ENCODE measurements at regions not wholly inside any gene's neighbourhood (a gene's known extent, or its start where the extent isn't known, plus 50 kb on each side); places are given as distances from the start of the nearest gene placed in this dataset.

- Histone ChIP-seq H3K9me3 (no peaks in the 10 kb centered on the region), H3K27ac (no peak overlapping the region), H3K4me1 (no peaks in the 10 kb centered on the region), H3K4me3 (no peak overlapping the region), H3K36me3 (no peaks in the 10 kb centered on the region), H3K27me3 (no peaks in the 10 kb centered on the region)
- intact Hi-C loops (cut with DNase I; ENCODE audit: low total_unique reads) (no loop called here), in situ Hi-C loops (cut with MboI; ENCODE audit: low sequenced_read_pairs in 4 of 4) (no loop called here)
- no peak for DNase-seq
- no peak for ATAC-seq
- TF ChIP-seq POLR2A (IDR thresholded peaks at IDR 0.05) = no peak
- TF ChIP-seq CTCF (IDR thresholded peaks at IDR 0.05 in 4 of 5, conservative IDR thresholded peaks at IDR 0.05 in 1 of 5) = no peak
These were observed 310.4 kb downstream of the MTX2 start for GRCh38 chr2:176579608-176580007.

- TF ChIP-seq POLR2A (IDR thresholded peaks at IDR 0.05) (no peak), CTCF (IDR thresholded peaks at IDR 0.05 in 4 of 5, conservative IDR thresholded peaks at IDR 0.05 in 1 of 5) (no peak)
- Histone ChIP-seq H3K27ac (no peak overlapping the region), H3K4me1 (no peaks in the 10 kb centered on the region), H3K36me3 (no peaks in the 10 kb centered on the region), H3K27me3 (no peaks in the 10 kb centered on the region), H3K4me3 (no peak overlapping the region), H3K9me3 (no peaks in the 10 kb centered on the region)
- intact Hi-C loops (cut with DNase I; ENCODE audit: low total_unique reads) = no loop called here
- ATAC-seq (no peak), DNase-seq (no peak)
- in situ Hi-C loops (cut with MboI; ENCODE audit: low sequenced_read_pairs in 4 of 4) = no loop called here
These were observed 312.4 kb downstream of the MTX2 start for GRCh38 chr2:176581557-176582165.

GRCh38 chr2:176582176-176582575, 312.9 kb downstream of the MTX2 start:
- Histone ChIP-seq H3K27me3 (no peaks in the 10 kb centered on the region), H3K4me1 (no peaks in the 10 kb centered on the region), H3K36me3 (no peaks in the 10 kb centered on the region), H3K27ac (no peak overlapping the region), H3K4me3 (no peak overlapping the region), H3K9me3 (no peaks in the 10 kb centered on the region)
- in situ Hi-C loops (cut with MboI; ENCODE audit: low sequenced_read_pairs in 4 of 4) = no loop called here
- no peak for TF ChIP-seq CTCF (IDR thresholded peaks at IDR 0.05 in 4 of 5, conservative IDR thresholded peaks at IDR 0.05 in 1 of 5)
- no peak for TF ChIP-seq POLR2A (IDR thresholded peaks at IDR 0.05)
- DNase-seq = no peak
- no peak for ATAC-seq
- intact Hi-C loops (cut with DNase I; ENCODE audit: low total_unique reads) = no loop called here

DNA sequence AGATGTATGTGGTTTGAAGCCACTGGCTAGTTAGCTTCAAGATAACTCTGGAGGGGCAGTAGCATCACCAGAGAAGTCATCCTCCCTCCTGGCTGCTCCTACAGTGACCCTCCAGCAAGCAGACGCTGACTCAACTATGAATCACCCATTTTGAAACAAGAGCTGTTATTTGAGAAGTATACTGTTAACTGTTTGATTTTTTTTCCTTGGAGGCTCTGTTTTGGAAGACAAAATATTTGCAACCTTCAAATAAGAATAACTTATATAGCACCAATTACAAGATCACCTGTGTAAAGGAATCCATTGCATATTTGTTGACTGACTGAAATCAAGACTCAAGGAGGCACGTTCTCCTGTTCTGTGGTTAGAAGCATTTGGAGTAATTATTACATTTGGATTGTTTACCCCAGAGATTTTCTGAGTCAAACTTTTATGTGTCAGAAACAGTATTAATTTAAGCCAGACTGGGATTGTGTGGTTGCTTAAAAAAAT, 313.8 kb downstream of the MTX2 start:
- H3K4me1 ChIP-seq = no peaks in the 10 kb centered on the region
- H3K9me3 ChIP-seq = no peaks in the 10 kb centered on the region
- no peaks in the 10 kb centered on the region for H3K27me3 ChIP-seq
- no peaks in the 10 kb centered on the region for H3K36me3 ChIP-seq
- no peak for TF ChIP-seq CTCF (IDR thresholded peaks at IDR 0.05 in 4 of 5, conservative IDR thresholded peaks at IDR 0.05 in 1 of 5)
- no peak for TF ChIP-seq POLR2A (IDR thresholded peaks at IDR 0.05)
- in situ Hi-C loops (cut with MboI; ENCODE audit: low sequenced_read_pairs in 4 of 4) = no loop called here
- intact Hi-C loops (cut with DNase I; ENCODE audit: low total_unique reads) = no loop called here
- no peak overlapping the region for H3K27ac ChIP-seq
- no peak for DNase-seq
- ATAC-seq = no peak
- no peak overlapping the region for H3K4me3 ChIP-seq

GRCh38 chr2:176583607-176584006, 314.4 kb downstream of the MTX2 start:
- no peak for ATAC-seq
- intact Hi-C loops (cut with DNase I; ENCODE audit: low total_unique reads) (no loop called here), in situ Hi-C loops (cut with MboI; ENCODE audit: low sequenced_read_pairs in 4 of 4) (no loop called here)
- Histone ChIP-seq H3K27ac (no peak overlapping the region), H3K27me3 (no peaks in the 10 kb centered on the region), H3K9me3 (no peaks in the 10 kb centered on the region), H3K36me3 (no peaks in the 10 kb centered on the region), H3K4me1 (no peaks in the 10 kb centered on the region), H3K4me3 (no peak overlapping the region)
- no peak for DNase-seq
- no peak for TF ChIP-seq POLR2A (IDR thresholded peaks at IDR 0.05)
- no peak for TF ChIP-seq CTCF (IDR thresholded peaks at IDR 0.05 in 4 of 5, conservative IDR thresholded peaks at IDR 0.05 in 1 of 5)
